Kidney epithelial cell (primary cell): ENCODE measurements at regions not wholly inside any gene's neighbourhood (a gene's known extent, or its start where the extent isn't known, plus 50 kb on each side); places are given as distances from the start of the nearest gene placed in this dataset.

Source experiments
- DNase-seq: peaks from one replicate; pipeline ENCODE4 v3.0.0-alpha.2; 2010; ENCODE audit warnings: low read depth
- H3K27me3 ChIP-seq: 2 replicates; pipeline ENCODE4 v1.6.0; 2011; ENCODE audit warnings: low read length; ENCODE audit not compliant: control insufficient read depth, insufficient read depth
- H3K36me3 ChIP-seq: 2 replicates; pipeline ENCODE4 v1.5.1; 2011; ENCODE audit warnings: low read length; ENCODE audit not compliant: control insufficient read depth, insufficient read depth
- H3K4me3 ChIP-seq: 2 replicates; pipeline ENCODE4 v1.5.1; 2011; ENCODE audit warnings: low read depth, mild to moderate bottlenecking, control low read depth, low read length
- CTCF ChIP-seq: IDR thresholded peaks from 2 replicates; pipeline ENCODE4 v1.5.1; 2011; ENCODE audit warnings: mild to moderate bottlenecking, moderate library complexity, low read length, control low read depth, inconsistent platforms; ENCODE audit not compliant: insufficient read depth, poor library complexity, severe bottlenecking

GRCh38 chr3:177932346-177932745 lies 603.9 kb upstream of the KCNMB2 start:
- no peak for TF ChIP-seq CTCF
- Histone ChIP-seq H3K36me3 (no peaks in the 10 kb centered on the region), H3K27me3 (no peaks in the 10 kb centered on the region), H3K4me3 (no peak overlapping the region)
- DNase-seq: no peak

GRCh38 chr3:177932750-177933660 lies 603.2 kb upstream of the KCNMB2 start:
- H3K4me3 ChIP-seq: no peak overlapping the region
- TF ChIP-seq CTCF: no peak
- no peaks in the 10 kb centered on the region for H3K36me3 ChIP-seq
- no peak for DNase-seq
- no peaks in the 10 kb centered on the region for H3K27me3 ChIP-seq

- TF ChIP-seq CTCF: no peak
- Histone ChIP-seq H3K4me3 (no peak overlapping the region), H3K36me3 (no peaks in the 10 kb centered on the region), H3K27me3 (no peaks in the 10 kb centered on the region)
- peak; percentile 42 for DNase-seq
These were observed 602.0 kb upstream of the KCNMB2 start for GRCh38 chr3:177934001-177934891.

GRCh38 chr3:177935047-177935446 lies 601.2 kb upstream of the KCNMB2 start:
- no peak for TF ChIP-seq CTCF
- DNase-seq: no peak
- Histone ChIP-seq H3K36me3 (no peaks in the 10 kb centered on the region), H3K27me3 (no peaks in the 10 kb centered on the region), H3K4me3 (no peak overlapping the region)

- H3K4me3 ChIP-seq: no peak overlapping the region
- DNase-seq: no peak
- H3K27me3 ChIP-seq: no peaks in the 10 kb centered on the region
- no peak for TF ChIP-seq CTCF
- H3K36me3 ChIP-seq: no peaks in the 10 kb centered on the region
These were observed 599.5 kb upstream of the KCNMB2 start for GRCh38 chr3:177936721-177937120.
